GM23338 (cell line): ENCODE measurements at regions not wholly inside any gene's neighbourhood (a gene's known extent, or its start where the extent isn't known, plus 50 kb on each side); places are given as distances from the start of the nearest gene placed in this dataset.

Experiments
- ATAC-seq: fragments of 200-7000 bp; cut with Tn5 transposase; 3 replicates; pipeline ENCODE4 v1.9.1; 2020
- DNase-seq: peaks from one replicate; pipeline ENCODE4 v3.0.0-alpha.2; 2015; ENCODE audit warnings: low spot score
- H2AFZ ChIP-seq: fragments of 200-600 bp; sonication (generic); 2 replicates; pipeline ENCODE4 v1.8.0; 2016; ENCODE audit warnings: antibody characterized with exemption, mild to moderate bottlenecking, moderate library complexity
- H3F3A ChIP-seq: fragments of 200-600 bp; sonication (generic); replicated peaks from 2 replicates; pipeline ENCODE4 v1.8.0; 2017; ENCODE audit warnings: antibody characterized with exemption, mixed run types, low read depth
- H3K27ac ChIP-seq: fragments of 200-600 bp; sonication (generic); 2 replicates; pipeline ENCODE4 v1.6.1; 2016; ENCODE audit warnings: low read depth
- H3K27me3 ChIP-seq: fragments of 200-600 bp; sonication (generic); 2 replicates; pipeline ENCODE4 v1.8.0; 2016; ENCODE audit warnings: mild to moderate bottlenecking, mixed run types, moderate library complexity; ENCODE audit not compliant: insufficient read depth
- H3K36me3 ChIP-seq: fragments of 200-600 bp; sonication (generic); 2 replicates; pipeline ENCODE4 v1.8.0; 2016; ENCODE audit warnings: mild to moderate bottlenecking; ENCODE audit not compliant: insufficient read depth
- H3K4me1 ChIP-seq: fragments of 200-600 bp; sonication (generic); 2 replicates; pipeline ENCODE4 v1.8.0; 2016; ENCODE audit warnings: mild to moderate bottlenecking, moderate library complexity; ENCODE audit not compliant: insufficient read depth
- H3K4me2 ChIP-seq: fragments of 200-600 bp; sonication (generic); 2 replicates; pipeline ENCODE4 v1.7.1; 2017; ENCODE audit warnings: mixed run types
- H3K4me3 ChIP-seq: fragments of 200-600 bp; sonication (generic); 2 replicates; pipeline ENCODE4 v1.6.1; 2016; ENCODE audit warnings: mixed run types
- H3K79me2 ChIP-seq: fragments of 200-600 bp; sonication (generic); replicated peaks from 2 replicates; pipeline ENCODE4 v1.8.0; 2017; ENCODE audit warnings: mild to moderate bottlenecking; ENCODE audit not compliant: insufficient read depth
- H3K9me2 ChIP-seq: fragments of 200-600 bp; sonication (generic); 2 replicates; pipeline ENCODE4 v1.8.0; 2017; ENCODE audit not compliant: insufficient read depth
- H4K20me1 ChIP-seq: fragments of 200-600 bp; sonication (generic); replicated peaks from 2 replicates; pipeline ENCODE4 v1.8.0; 2017; ENCODE audit warnings: mild to moderate bottlenecking; ENCODE audit not compliant: insufficient read depth
- H3K27ac Mint-ChIP-seq: 2 replicates; pipeline ENCODE4 v1.8.0; 2020; ENCODE audit warnings: inconsistent platforms, mild to moderate bottlenecking, moderate library complexity, mixed read lengths
- H3K27me3 Mint-ChIP-seq: 3 replicates; pipeline ENCODE4 v1.8.0; 2022; ENCODE audit warnings: low read depth, mild to moderate bottlenecking, moderate library complexity, mixed read lengths, inconsistent platforms; ENCODE audit not compliant: insufficient read depth, poor library complexity
- H3K36me3 Mint-ChIP-seq: 3 replicates; pipeline ENCODE4 v1.8.0; 2021; ENCODE audit warnings: low read depth, mild to moderate bottlenecking, inconsistent platforms, moderate library complexity, mixed read lengths
- H3K4me1 Mint-ChIP-seq: 3 replicates; pipeline ENCODE4 v1.8.0; 2020; ENCODE audit warnings: mild to moderate bottlenecking, inconsistent platforms, mixed read lengths
- H3K4me3 Mint-ChIP-seq: 3 replicates; pipeline ENCODE4 v1.8.0; 2021; ENCODE audit warnings: moderate library complexity, mild to moderate bottlenecking, inconsistent platforms, mixed read lengths
- H3K9me3 Mint-ChIP-seq: 3 replicates; pipeline ENCODE4 v1.8.0; 2020; ENCODE audit warnings: moderate library complexity, mild to moderate bottlenecking, inconsistent platforms, mixed read lengths
- NANOG ChIP-seq: IDR thresholded peaks from 2 replicates; pipeline ENCODE4 v1.6.1; 2016; ENCODE audit warnings: antibody characterized with exemption, borderline replicate concordance
- TF ChIP-seq, protein P1 (sequence below), 2 experiments: fragments of 200-600 bp in 1 of 2; sonication (generic) in 1 of 2; conservative IDR thresholded peaks; 2 replicates each; pipeline versions ENCODE4 v1.5.1 to v1.6.1; 2016 to 2017; ENCODE audit warnings: antibody characterized with exemption in 2 of 2, low read depth in 2 of 2, mild to moderate bottlenecking in 2 of 2, moderate library complexity in 1 of 2
- TF ChIP-seq, protein P2 (sequence below): IDR thresholded peaks from 2 replicates; pipeline ENCODE4 v1.6.1; 2016; ENCODE audit warnings: antibody characterized with exemption

DNA sequence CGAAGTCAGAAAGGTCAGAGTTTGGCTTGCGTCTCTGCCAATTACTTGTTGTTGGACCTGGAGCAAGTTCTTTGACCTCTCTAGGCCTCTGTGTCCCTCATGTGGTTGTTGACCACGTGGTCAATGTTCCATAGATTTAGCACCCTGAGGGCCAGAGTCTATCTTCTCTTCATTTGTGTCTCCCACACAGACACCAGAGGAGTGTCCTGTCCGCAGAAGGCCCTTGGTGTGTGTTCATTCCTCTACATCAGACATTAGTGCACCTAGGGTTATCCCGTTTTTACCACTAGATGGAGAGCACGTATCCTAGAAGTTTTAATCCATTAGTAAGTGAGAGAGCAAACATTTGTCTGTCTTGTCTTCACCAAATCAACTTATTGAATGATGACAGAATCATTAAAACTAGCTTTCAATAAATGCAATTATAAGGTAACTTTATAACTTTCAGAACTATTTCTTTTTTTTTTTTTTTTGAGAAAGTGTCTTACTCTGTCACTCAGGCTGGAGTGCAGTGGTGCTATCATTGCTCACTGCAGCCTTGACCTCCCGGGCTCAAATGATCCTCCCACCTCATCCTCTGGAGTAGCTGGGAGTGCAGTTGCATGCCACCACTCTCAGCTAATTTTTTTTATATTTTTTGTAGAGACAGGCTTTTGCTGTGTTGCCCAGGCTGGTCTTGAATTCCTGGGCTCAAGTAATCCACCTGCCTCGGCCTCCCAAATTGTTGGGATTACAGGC is 122.5 kb upstream of the ANKRD1 start:
- TF ChIP-seq, protein P1, sequence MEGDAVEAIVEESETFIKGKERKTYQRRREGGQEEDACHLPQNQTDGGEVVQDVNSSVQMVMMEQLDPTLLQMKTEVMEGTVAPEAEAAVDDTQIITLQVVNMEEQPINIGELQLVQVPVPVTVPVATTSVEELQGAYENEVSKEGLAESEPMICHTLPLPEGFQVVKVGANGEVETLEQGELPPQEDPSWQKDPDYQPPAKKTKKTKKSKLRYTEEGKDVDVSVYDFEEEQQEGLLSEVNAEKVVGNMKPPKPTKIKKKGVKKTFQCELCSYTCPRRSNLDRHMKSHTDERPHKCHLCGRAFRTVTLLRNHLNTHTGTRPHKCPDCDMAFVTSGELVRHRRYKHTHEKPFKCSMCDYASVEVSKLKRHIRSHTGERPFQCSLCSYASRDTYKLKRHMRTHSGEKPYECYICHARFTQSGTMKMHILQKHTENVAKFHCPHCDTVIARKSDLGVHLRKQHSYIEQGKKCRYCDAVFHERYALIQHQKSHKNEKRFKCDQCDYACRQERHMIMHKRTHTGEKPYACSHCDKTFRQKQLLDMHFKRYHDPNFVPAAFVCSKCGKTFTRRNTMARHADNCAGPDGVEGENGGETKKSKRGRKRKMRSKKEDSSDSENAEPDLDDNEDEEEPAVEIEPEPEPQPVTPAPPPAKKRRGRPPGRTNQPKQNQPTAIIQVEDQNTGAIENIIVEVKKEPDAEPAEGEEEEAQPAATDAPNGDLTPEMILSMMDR (conservative IDR thresholded peaks at IDR 0.05; ENCODE audit: low read depth in 2 of 2): peak; percentile 67 to 75
- TF ChIP-seq, protein P2, sequence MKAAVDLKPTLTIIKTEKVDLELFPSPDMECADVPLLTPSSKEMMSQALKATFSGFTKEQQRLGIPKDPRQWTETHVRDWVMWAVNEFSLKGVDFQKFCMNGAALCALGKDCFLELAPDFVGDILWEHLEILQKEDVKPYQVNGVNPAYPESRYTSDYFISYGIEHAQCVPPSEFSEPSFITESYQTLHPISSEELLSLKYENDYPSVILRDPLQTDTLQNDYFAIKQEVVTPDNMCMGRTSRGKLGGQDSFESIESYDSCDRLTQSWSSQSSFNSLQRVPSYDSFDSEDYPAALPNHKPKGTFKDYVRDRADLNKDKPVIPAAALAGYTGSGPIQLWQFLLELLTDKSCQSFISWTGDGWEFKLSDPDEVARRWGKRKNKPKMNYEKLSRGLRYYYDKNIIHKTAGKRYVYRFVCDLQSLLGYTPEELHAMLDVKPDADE: no peak
- Histone ChIP-seq H3K4me2 (no peak overlapping the region), H3K4me3 (no peak overlapping the region), H3K4me1 (no peaks in the 10 kb centered on the region), H3K79me2 (no peaks in the 10 kb centered on the region), H4K20me1 (no peaks in the 10 kb centered on the region; the same call in 1 of the 2 replicates), H2AFZ (no peak overlapping the region), H3F3A (no peaks in the 10 kb centered on the region), H3K36me3 (no peaks in the 10 kb centered on the region), H3K27ac (no peak overlapping the region), H3K27me3 (no peaks in the 10 kb centered on the region), H3K9me2 (no peaks in the 10 kb centered on the region)
- no peaks in the 10 kb centered on the region for H3K36me3 Mint-ChIP-seq
- H3K9me3 Mint-ChIP-seq: no peaks in the 10 kb centered on the region
- no peaks in the 10 kb centered on the region for H3K27me3 Mint-ChIP-seq
- H3K27ac Mint-ChIP-seq: no peak overlapping the region
- DNase-seq: peak; percentile 56
- no peak overlapping the region for H3K4me3 Mint-ChIP-seq
- ATAC-seq: peak; percentile 92
- 0 out of 3 replicates have a peak, but pooled peaks cover 3% of the 10 kb centered on the region for H3K4me1 Mint-ChIP-seq

GRCh38 chr10:91046869-91047268 is 126.0 kb upstream of the ANKRD1 start:
- Mint-ChIP-seq H3K4me3 (no peak overlapping the region), H3K4me1 (peaks cover 21% of the 10 kb centered on the region), H3K27ac (no peak overlapping the region), H3K9me3 (no peaks in the 10 kb centered on the region), H3K36me3 (no peaks in the 10 kb centered on the region), H3K27me3 (no peaks in the 10 kb centered on the region)
- no peaks in the 10 kb centered on the region for H3F3A ChIP-seq
- no peaks in the 10 kb centered on the region; the same call in 1 of the 2 replicates for H4K20me1 ChIP-seq
- no peak for ATAC-seq
- no peak overlapping the region for H3K27ac ChIP-seq
- no peaks in the 10 kb centered on the region for H3K4me1 ChIP-seq
- H3K9me2 ChIP-seq: no peaks in the 10 kb centered on the region
- H3K36me3 ChIP-seq: no peaks in the 10 kb centered on the region
- no peak for TF ChIP-seq NANOG
- TF ChIP-seq, protein P1 (conservative IDR thresholded peaks at IDR 0.05; ENCODE audit: low read depth in 2 of 2): peak in 1 of 2 experiments; percentile 24; a peak in 2 of 4 replicates
- no peaks in the 10 kb centered on the region for H3K79me2 ChIP-seq
- H3K27me3 ChIP-seq: no peaks in the 10 kb centered on the region
- DNase-seq: no peak
- no peak overlapping the region for H3K4me3 ChIP-seq
- no peak overlapping the region for H3K4me2 ChIP-seq
- no peak overlapping the region for H2AFZ ChIP-seq
